ENCODE measurements at regions not wholly inside any gene's neighbourhood (a gene's known extent, or its start where the extent isn't known, plus 50 kb on each side); places are given as distances from the start of the nearest gene placed in this dataset.

GRCh38 chr5:73298251-73298771, 125.3 kb downstream of the TMEM174 start:
- Histone ChIP-seq H3K36me3 (replicated peaks in 1 of 2; ENCODE audit: control insufficient read depth in 1 of 2, insufficient read depth in 2 of 2, low read length in 1 of 2) (no peaks in the 10 kb centered on the region), H3K4me2 (peak overlapping the region; percentile 65; the same call in 1 of the 2 replicates), H2AFZ (ENCODE audit: low read depth) (peak overlapping the region; percentile 85), H3K4me3 (ENCODE audit: low read depth in 2 of 2, low read length in 1 of 2) (peak overlapping the region; percentile 34 to 35; a peak in 3 of 4 replicates), H3K79me2 (ENCODE audit: insufficient read depth) (no peaks in the 10 kb centered on the region), H3K27ac (ENCODE audit: low read depth in 2 of 2, low read length in 1 of 2) (peak overlapping the region in 1 of 2 experiments; percentile 72; a peak in 3 of 4 replicates), H3K9ac (peak overlapping the region; percentile 63), H4K20me1 (ENCODE audit: insufficient read depth) (no peaks in the 10 kb centered on the region), H3F3A (replicated peaks; ENCODE audit: insufficient read depth) (peaks cover 12% of the 10 kb centered on the region), H3K27me3 (ENCODE audit: insufficient read depth) (no peaks in the 10 kb centered on the region), H3K9me3 (no peaks in the 10 kb centered on the region), H3K9me2 (no peaks in the 10 kb centered on the region), H3K4me1 (ENCODE audit: control insufficient read depth in 1 of 2, insufficient read depth in 2 of 2, low read depth in 1 of 2, low read length in 1 of 2) (peaks cover 0 to 4% of the 10 kb centered on the region in 2 experiments; a peak in 1 of 4 replicates)
- DNase-seq = no peak
- TF ChIP-seq FOXM1 (IDR thresholded peaks at IDR 0.05; ENCODE audit: low read depth) (no peak), TCF12 (IDR thresholded peaks at IDR 0.05) (no peak), REST (IDR thresholded peaks at IDR 0.05; ENCODE audit: low read depth, low read length) (no peak), IRF3 (IDR thresholded peaks at IDR 0.05; ENCODE audit: low read depth, low read length) (no peak), GABPA (IDR thresholded peaks at IDR 0.05; ENCODE audit: low read depth) (no peak), ELF1 (IDR thresholded peaks at IDR 0.05) (no peak), MXI1 (IDR thresholded peaks at IDR 0.05; ENCODE audit: low read depth, low read length) (no peak), YY1 (IDR thresholded peaks at IDR 0.05; ENCODE audit: low read depth) (no peak), POLR2AphosphoS5 (IDR thresholded peaks at IDR 0.05; ENCODE audit: low read depth, low read length) (no peak), TEAD4 (IDR thresholded peaks at IDR 0.05; ENCODE audit: borderline replicate concordance, insufficient read depth) (no peak)
- POLR2A ChIA-PET = no interaction called here
- CTCF ChIA-PET = interaction anchor here (0.7 to 2.7 kb wide), 8 partner anchors 10 to 146 kb away, joined by 3 to 9 read pairs (median 4); no protein-coding TSS in a partner anchor
- 37% methylated on average over 28 of the region's 50 CpGs for WGBS (ENCODE audit: low lambda C conversion rate)

- ChIA-PET CTCF (interaction anchor here (1.0 to 2.7 kb wide), 3 partner anchors 11 to 79 kb away, joined by 3 to 9 read pairs (median 3); no protein-coding TSS in a partner anchor), POLR2A (no interaction called here)
- Histone ChIP-seq H3K27ac (ENCODE audit: low read depth in 2 of 2, low read length in 1 of 2) (peak overlapping the region in 1 of 2 experiments; percentile 72; a peak in 3 of 4 replicates), H3K9ac (peak overlapping the region; percentile 63; the same call in 1 of the 2 replicates), H3K36me3 (replicated peaks in 1 of 2; ENCODE audit: control insufficient read depth in 1 of 2, insufficient read depth in 2 of 2, low read length in 1 of 2) (no peaks in the 10 kb centered on the region), H2AFZ (ENCODE audit: low read depth) (no peak overlapping the region), H3K79me2 (ENCODE audit: insufficient read depth) (no peaks in the 10 kb centered on the region), H3K9me3 (no peaks in the 10 kb centered on the region), H3K4me3 (ENCODE audit: low read depth in 2 of 2, low read length in 1 of 2) (peak overlapping the region in 1 of 2 experiments; percentile 34; a peak in 2 of 4 replicates), H3K27me3 (ENCODE audit: insufficient read depth) (no peaks in the 10 kb centered on the region), H4K20me1 (ENCODE audit: insufficient read depth) (no peaks in the 10 kb centered on the region), H3K4me1 (ENCODE audit: control insufficient read depth in 1 of 2, insufficient read depth in 2 of 2, low read depth in 1 of 2, low read length in 1 of 2) (peaks cover 0 to 4% of the 10 kb centered on the region in 2 experiments; a peak in 1 of 4 replicates), H3K4me2 (peak overlapping the region; percentile 32; the same call in 1 of the 2 replicates), H3F3A (replicated peaks; ENCODE audit: insufficient read depth) (peaks cover 12% of the 10 kb centered on the region), H3K9me2 (no peaks in the 10 kb centered on the region)
- no peak for DNase-seq
- 55% methylated on average over 5 of the region's 5 CpGs for WGBS (ENCODE audit: low lambda C conversion rate)
- TF ChIP-seq PBX3 (IDR thresholded peaks at IDR 0.05) = no peak
Observed at GRCh38 chr5:73297430-73297829, 124.4 kb downstream of the TMEM174 start.
